Activated CD8-positive, alpha-beta T cell treated with anti-CD3 and anti-CD28 coated beads for 36 hours (primary cell): ENCODE measurements at regions not wholly inside any gene's neighbourhood (a gene's known extent, or its start where the extent isn't known, plus 50 kb on each side); places are given as distances from the start of the nearest gene placed in this dataset.
"Not testable (repeated sequence)": the region's sequence is repeated elsewhere in the genome, so short reads cannot be mapped to it uniquely, and the experiment has no call there.

Experiments used
- ATAC-seq: fragments of 200-7000 bp; cut with Tn5 transposase; one replicate; pipeline ENCODE4 v1.10.0; 2021; ENCODE audit warnings: mild to moderate bottlenecking, moderate library complexity
- CTCF ChIA-PET: fragments of 350-600 bp; sonication (Branson Sonifier 250); formaldehyde crosslinking; loops from one replicate; lab custom pipeline; 2021; ENCODE audit warnings: antibody characterized with exemption; lab: Charles Lee
- POLR2A ChIA-PET: fragments of 350-600 bp; sonication (Branson Sonifier 250); formaldehyde crosslinking; loops from one replicate; lab custom pipeline; 2021; ENCODE audit warnings: antibody characterized with exemption; lab: Charles Lee
- DNase-seq: peaks from one replicate; pipeline ENCODE4 v3.0.0-alpha.2; 2020
- H3K27ac Mint-ChIP-seq: one replicate; pipeline ENCODE4 v1.8.0; 2021; ENCODE audit warnings: mild to moderate bottlenecking, mixed read lengths
- H3K27me3 Mint-ChIP-seq: one replicate; pipeline ENCODE4 v1.8.0; 2021; ENCODE audit warnings: mixed read lengths
- H3K36me3 Mint-ChIP-seq: one replicate; pipeline ENCODE4 v1.8.0; 2021; ENCODE audit warnings: low read depth, mixed read lengths
- H3K4me1 Mint-ChIP-seq: one replicate; pipeline ENCODE4 v1.8.0; 2021; ENCODE audit warnings: low read depth, mixed read lengths
- H3K4me3 Mint-ChIP-seq: one replicate; pipeline ENCODE4 v1.8.0; 2021; ENCODE audit warnings: mild to moderate bottlenecking, moderate library complexity, mixed read lengths
- H3K9me3 Mint-ChIP-seq: one replicate; pipeline ENCODE4 v1.8.0; 2021; ENCODE audit warnings: mixed read lengths
- CTCF ChIP-seq: fragments of 200-600 bp; IDR thresholded peaks from one replicate; pipeline ENCODE4 v1.8.0; 2022; ENCODE audit warnings: antibody characterized with exemption, mild to moderate bottlenecking
- intact Hi-C: fragments of 100-400 bp; cut with micrococcal nuclease; formaldehyde crosslinking; loops from one replicate; pipeline ENCODE4 v1.10.0; 2022

GRCh38 chr2:186346216-186346615, 139.8 kb upstream of the ZC3H15 start:
- Mint-ChIP-seq H3K36me3 (peaks cover 16% of the 10 kb centered on the region), H3K27ac (no peak overlapping the region), H3K4me3 (no peak overlapping the region), H3K9me3 (peaks cover 2% of the 10 kb centered on the region), H3K4me1 (no peaks in the 10 kb centered on the region), H3K27me3 (no peaks in the 10 kb centered on the region)
- ATAC-seq (no peak), DNase-seq (no peak)
- intact Hi-C loops = no loop called here
- ChIA-PET POLR2A (no interaction called here), CTCF (no interaction called here)
- no peak for TF ChIP-seq CTCF

GRCh38 chr2:186347472-186347871, 138.6 kb upstream of the ZC3H15 start:
- DNase-seq (no peak), ATAC-seq (no peak)
- Mint-ChIP-seq H3K4me3 (no peak overlapping the region), H3K27me3 (no peaks in the 10 kb centered on the region), H3K4me1 (no peaks in the 10 kb centered on the region), H3K9me3 (peaks cover 5% of the 10 kb centered on the region), H3K27ac (no peak overlapping the region), H3K36me3 (peaks cover 19% of the 10 kb centered on the region)
- no peak for TF ChIP-seq CTCF
- POLR2A ChIA-PET = no interaction called here
- CTCF ChIA-PET = no interaction called here
- intact Hi-C loops = no loop called here

GRCh38 chr2:186348200-186348599, 137.9 kb upstream of the ZC3H15 start:
- ATAC-seq = no peak
- POLR2A ChIA-PET = no interaction called here
- CTCF ChIA-PET = no interaction called here

GRCh38 chr2:186349508-186349907, 136.6 kb upstream of the ZC3H15 start:
- ChIA-PET CTCF (no interaction called here), POLR2A (no interaction called here)
- DNase-seq (no peak), ATAC-seq (no peak)
- Mint-ChIP-seq H3K4me3 (no peak overlapping the region), H3K27me3 (no peaks in the 10 kb centered on the region), H3K27ac (no peak overlapping the region), H3K4me1 (no peaks in the 10 kb centered on the region), H3K36me3 (peaks cover 19% of the 10 kb centered on the region), H3K9me3 (peaks cover 23% of the 10 kb centered on the region)
- intact Hi-C loops = no loop called here
- TF ChIP-seq CTCF = no peak

More at GRCh38 chr2:186348200-186348599, 137.9 kb upstream of the ZC3H15 start:
- Mint-ChIP-seq H3K36me3 (peaks cover 16% of the 10 kb centered on the region), H3K9me3 (peaks cover 12% of the 10 kb centered on the region), H3K27ac (no peak overlapping the region), H3K4me1 (no peaks in the 10 kb centered on the region), H3K4me3 (no peak overlapping the region), H3K27me3 (no peaks in the 10 kb centered on the region)
- no peak for TF ChIP-seq CTCF
- intact Hi-C loops = no loop called here
- no peak for DNase-seq

- ATAC-seq, POLR2A ChIA-PET, DNase-seq, intact Hi-C loops, H3K4me1 Mint-ChIP-seq, H3K27me3 Mint-ChIP-seq, CTCF ChIA-PET, H3K4me3 Mint-ChIP-seq, H3K27ac Mint-ChIP-seq: not testable (repeated sequence)
- Mint-ChIP-seq H3K9me3 (peaks cover 25% of the 10 kb centered on the region), H3K36me3 (peaks cover 12% of the 10 kb centered on the region)
Observed at GRCh38 chr2:186354160-186354559, 131.9 kb upstream of the ZC3H15 start.

- ATAC-seq (no peak), DNase-seq (no peak)
- no peak for TF ChIP-seq CTCF
- Mint-ChIP-seq H3K27me3 (no peaks in the 10 kb centered on the region), H3K27ac (no peak overlapping the region), H3K4me3 (no peak overlapping the region), H3K4me1 (no peaks in the 10 kb centered on the region), H3K36me3 (peaks cover 17% of the 10 kb centered on the region), H3K9me3 (peaks cover 12% of the 10 kb centered on the region)
- POLR2A ChIA-PET = interaction anchor here (0.6 kb wide), 1 partner anchor 65 kb away, joined by 3 read pairs; no protein-coding TSS in a partner anchor
- CTCF ChIA-PET = no interaction called here
- intact Hi-C loops = no loop called here
Observed at GRCh38 chr2:186365406-186365805, 120.7 kb upstream of the ZC3H15 start.
